Neural progenitor cell (in vitro differentiated cells): ENCODE measurements at regions not wholly inside any gene's neighbourhood (a gene's known extent, or its start where the extent isn't known, plus 50 kb on each side); places are given as distances from the start of the nearest gene placed in this dataset.

Experiments used
- DNase-seq: peaks from one replicate; pipeline ENCODE4 v3.0.0-alpha.2; 2016; ENCODE audit warnings: low spot score
- H2AFZ ChIP-seq: fragments of 200-600 bp; sonication (generic); replicated peaks from 2 replicates; pipeline ENCODE4 v1.6.1; 2016; ENCODE audit warnings: antibody characterized with exemption
- H3F3A ChIP-seq: fragments of 200-600 bp; sonication (generic); 2 replicates; pipeline ENCODE4 v1.6.1; 2016; ENCODE audit warnings: antibody characterized with exemption, low read depth
- H3K27ac ChIP-seq: fragments of 200-600 bp; sonication (generic); 2 replicates; pipeline ENCODE4 v1.5.1; 2016; ENCODE audit warnings: mild to moderate bottlenecking
- H3K27me3 ChIP-seq: fragments of 200-600 bp; sonication (generic); 2 replicates; pipeline ENCODE4 v1.6.1; 2016; ENCODE audit warnings: mild to moderate bottlenecking, moderate library complexity
- H3K36me3 ChIP-seq: fragments of 200-600 bp; sonication (generic); 2 replicates; pipeline ENCODE4 v1.5.1; 2016
- H3K4me1 ChIP-seq: fragments of 200-600 bp; sonication (generic); 2 replicates; pipeline ENCODE4 v1.6.1; 2016; ENCODE audit warnings: mixed run types
- H3K4me2 ChIP-seq: fragments of 200-600 bp; sonication (generic); 2 replicates; pipeline ENCODE4 v1.6.1; 2016
- H3K4me3 ChIP-seq: fragments of 200-600 bp; sonication (generic); 2 replicates; pipeline ENCODE4 v1.5.1; 2016
- H3K79me2 ChIP-seq: fragments of 200-600 bp; sonication (generic); 2 replicates; pipeline ENCODE4 v1.6.1; 2016; ENCODE audit warnings: low read depth
- H3K9ac ChIP-seq: fragments of 200-600 bp; sonication (generic); 2 replicates; pipeline ENCODE4 v1.6.1; 2016
- H3K9me3 ChIP-seq: fragments of 200-600 bp; sonication (generic); 2 replicates; pipeline ENCODE4 v1.5.1; 2016; ENCODE audit warnings: low read depth
- H4K20me1 ChIP-seq: fragments of 200-600 bp; sonication (generic); 2 replicates; pipeline ENCODE4 v1.6.1; 2016; ENCODE audit warnings: low read depth
- H3K27ac Mint-ChIP-seq: 3 replicates; pipeline ENCODE4 v1.8.0; 2021; ENCODE audit warnings: mixed read lengths
- H3K27me3 Mint-ChIP-seq: 2 replicates; pipeline ENCODE4 v1.8.0; 2022; ENCODE audit warnings: low read depth, mild to moderate bottlenecking, inconsistent platforms, moderate library complexity, mixed read lengths; ENCODE audit not compliant: insufficient read depth
- H3K36me3 Mint-ChIP-seq: 3 replicates; pipeline ENCODE4 v1.8.0; 2021; ENCODE audit warnings: mixed read lengths
- H3K4me1 Mint-ChIP-seq: 3 replicates; pipeline ENCODE4 v1.8.0; 2021; ENCODE audit warnings: mixed read lengths
- H3K4me3 Mint-ChIP-seq: 3 replicates; pipeline ENCODE4 v1.8.0; 2021; ENCODE audit warnings: mild to moderate bottlenecking, moderate library complexity, mixed read lengths
- H3K9me3 Mint-ChIP-seq: 3 replicates; pipeline ENCODE4 v1.8.0; 2020; ENCODE audit warnings: mixed read lengths
- CTCF ChIP-seq: fragments of 200-600 bp; sonication (generic); IDR thresholded peaks from 2 replicates; pipeline ENCODE4 v1.5.1; 2017; ENCODE audit warnings: antibody characterized with exemption, mild to moderate bottlenecking
- EZH2 ChIP-seq: fragments of 200-600 bp; sonication (generic); IDR thresholded peaks from 2 replicates; pipeline ENCODE4 v1.6.1; 2017; ENCODE audit warnings: antibody characterized with exemption, mild to moderate bottlenecking, moderate library complexity
- EZH2phosphoT487 ChIP-seq: fragments of 200-600 bp; sonication (generic); IDR thresholded peaks from 2 replicates; pipeline ENCODE4 v1.6.1; 2017; ENCODE audit warnings: antibody characterized with exemption

- Mint-ChIP-seq H3K4me1 (no peaks in the 10 kb centered on the region), H3K27me3 (no peaks in the 10 kb centered on the region), H3K4me3 (no peak overlapping the region), H3K9me3 (peaks cover 2% of the 10 kb centered on the region), H3K27ac (no peak overlapping the region), H3K36me3 (no peaks in the 10 kb centered on the region)
- Histone ChIP-seq H3K36me3 (no peaks in the 10 kb centered on the region), H3K4me2 (no peak overlapping the region), H3K9ac (no peak overlapping the region), H3K79me2 (no peaks in the 10 kb centered on the region), H2AFZ (no peak overlapping the region), H3K4me3 (no peak overlapping the region), H3K27me3 (no peaks in the 10 kb centered on the region), H4K20me1 (no peaks in the 10 kb centered on the region), H3K27ac (no peak overlapping the region), H3K9me3 (no peaks in the 10 kb centered on the region), H3F3A (no peaks in the 10 kb centered on the region), H3K4me1 (no peaks in the 10 kb centered on the region)
- TF ChIP-seq EZH2 (no peak), EZH2phosphoT487 (no peak), CTCF (no peak)
- no peak for DNase-seq
These were observed 163.0 kb upstream of the AGA start for GRCh38 chr4:177605252-177605651.

- no peak overlapping the region for H3K27ac ChIP-seq
- DNase-seq, result no peak
- H3F3A ChIP-seq, result no peaks in the 10 kb centered on the region
- Mint-ChIP-seq H3K27ac (no peak overlapping the region), H3K4me3 (no peak overlapping the region), H3K36me3 (no peaks in the 10 kb centered on the region), H3K9me3 (peaks cover 2% of the 10 kb centered on the region), H3K27me3 (no peaks in the 10 kb centered on the region), H3K4me1 (no peaks in the 10 kb centered on the region)
- no peaks in the 10 kb centered on the region for H4K20me1 ChIP-seq
- no peak overlapping the region for H3K9ac ChIP-seq
- no peaks in the 10 kb centered on the region for H3K79me2 ChIP-seq
- no peak overlapping the region for H3K4me3 ChIP-seq
- no peaks in the 10 kb centered on the region for H3K9me3 ChIP-seq
- no peak overlapping the region for H3K4me2 ChIP-seq
- no peaks in the 10 kb centered on the region for H3K36me3 ChIP-seq
- H2AFZ ChIP-seq, result no peak overlapping the region
- no peaks in the 10 kb centered on the region for H3K27me3 ChIP-seq
- H3K4me1 ChIP-seq, result no peaks in the 10 kb centered on the region
- TF ChIP-seq CTCF, result no peak
- TF ChIP-seq EZH2, result no peak
- TF ChIP-seq EZH2phosphoT487, result no peak
These were observed 164.9 kb upstream of the AGA start for GRCh38 chr4:177607111-177607573.

- Histone ChIP-seq H3K27ac (no peak overlapping the region), H3K9ac (no peak overlapping the region), H3K79me2 (no peaks in the 10 kb centered on the region), H2AFZ (no peak overlapping the region), H3K4me1 (no peaks in the 10 kb centered on the region), H4K20me1 (no peaks in the 10 kb centered on the region), H3K36me3 (no peaks in the 10 kb centered on the region), H3K9me3 (no peaks in the 10 kb centered on the region), H3K4me3 (no peak overlapping the region), H3F3A (no peaks in the 10 kb centered on the region), H3K27me3 (no peaks in the 10 kb centered on the region), H3K4me2 (no peak overlapping the region)
- Mint-ChIP-seq H3K36me3 (no peaks in the 10 kb centered on the region), H3K27ac (no peak overlapping the region), H3K4me1 (no peaks in the 10 kb centered on the region), H3K9me3 (peaks cover 2% of the 10 kb centered on the region), H3K27me3 (no peaks in the 10 kb centered on the region), H3K4me3 (no peak overlapping the region)
- no peak for DNase-seq
- TF ChIP-seq CTCF (no peak), EZH2phosphoT487 (no peak), EZH2 (no peak)
These were observed 169.9 kb upstream of the AGA start for GRCh38 chr4:177611974-177612664.
